ENCODE measurements at regions not wholly inside any gene's neighbourhood (a gene's known extent, or its start where the extent isn't known, plus 50 kb on each side); places are given as distances from the start of the nearest gene placed in this dataset.

DNA sequence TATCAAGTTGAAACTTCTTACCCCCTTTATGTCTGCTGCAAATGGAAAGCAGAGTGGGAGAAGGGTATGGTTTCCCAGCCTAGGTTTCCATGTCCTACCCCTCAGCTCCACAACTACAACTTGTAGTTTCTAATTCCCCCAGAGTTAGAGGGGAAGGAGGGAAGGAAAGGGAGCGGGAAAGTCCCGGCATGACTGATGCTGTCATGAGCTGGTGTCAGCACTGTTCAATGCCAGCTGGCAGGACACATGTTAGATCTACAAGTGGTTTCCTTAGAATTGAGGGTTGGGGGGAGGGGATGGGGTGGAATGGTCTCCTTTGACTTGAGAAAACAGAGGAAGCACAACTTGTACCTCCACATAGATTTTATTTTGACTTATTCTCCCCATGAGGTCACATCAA is 194.0 kb downstream of the MBD2 start:
- DNase-seq (ENCODE audit: low spot score): no peak
- intact Hi-C loops (cut with DNase I): no loop called here

DNA sequence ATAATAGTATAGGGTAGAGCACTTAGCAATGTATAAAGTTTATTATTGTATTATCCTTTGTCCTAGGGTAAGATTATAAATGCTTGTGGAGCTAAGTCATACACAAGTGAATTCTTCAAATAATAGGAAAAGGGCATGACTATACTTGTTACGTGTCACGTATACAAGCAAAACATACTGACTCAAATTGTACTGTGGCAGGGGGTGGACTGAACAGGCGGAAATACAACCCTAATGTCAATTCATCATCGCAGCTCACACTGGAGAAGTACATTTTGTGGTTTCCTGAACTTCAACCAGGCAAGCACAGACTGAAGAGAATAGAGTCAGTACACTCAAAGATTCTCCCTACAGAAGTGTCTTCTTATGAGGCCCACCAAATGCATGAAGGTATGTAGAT is 201.0 kb downstream of the MBD2 start:
- no peak for DNase-seq (ENCODE audit: low spot score)
- intact Hi-C loops (cut with DNase I): no loop called here

GRCh38 chr18:54020966-54021365 is 203.5 kb downstream of the MBD2 start:
- DNase-seq (ENCODE audit: low spot score): no peak
- intact Hi-C loops (cut with DNase I): no loop called here

- intact Hi-C loops (cut with DNase I): no loop called here
- DNase-seq (ENCODE audit: low spot score): no peak
Measured at GRCh38 chr18:54020156-54020745, 204.2 kb downstream of the MBD2 start.

GRCh38 chr18:54019641-54020040 is 204.8 kb downstream of the MBD2 start:
- intact Hi-C loops (cut with DNase I): no loop called here
- no peak for DNase-seq (ENCODE audit: low spot score)

- no peak for DNase-seq (ENCODE audit: low spot score)
- intact Hi-C loops (cut with DNase I): no loop called here
Measured at GRCh38 chr18:54013452-54013851, 211.0 kb downstream of the MBD2 start.

DNA sequence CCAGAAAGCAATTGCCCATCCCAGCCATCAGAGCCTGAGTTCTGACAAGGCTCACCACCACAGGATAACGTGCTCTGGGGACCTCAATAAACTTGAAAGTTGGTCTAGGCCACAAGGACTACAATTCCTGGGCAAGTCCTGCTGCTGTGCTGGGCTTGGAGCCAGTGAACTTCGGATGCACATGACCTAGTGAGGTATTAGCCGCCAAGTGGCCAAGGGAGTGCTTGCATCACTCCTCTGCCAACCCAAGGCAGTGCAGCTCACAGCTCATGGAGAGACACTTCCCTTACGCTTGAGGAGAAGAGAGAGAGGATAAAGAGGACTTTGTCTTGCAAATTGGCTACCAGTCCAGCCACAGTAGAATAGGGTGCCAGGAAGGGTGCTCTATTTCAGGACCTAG is 219.6 kb downstream of the MBD2 start:
- intact Hi-C loops (cut with DNase I): no loop called here
- DNase-seq (ENCODE audit: low spot score): no peak

GRCh38 chr18:54003195-54003594 is 221.3 kb downstream of the MBD2 start:
- no peak for DNase-seq (ENCODE audit: low spot score)

GRCh38 chr18:53997064-53997463 is 227.4 kb downstream of the MBD2 start:
- intact Hi-C loops (cut with DNase I): no loop called here
- DNase-seq (ENCODE audit: low spot score): no peak

More at GRCh38 chr18:54003195-54003594, 221.3 kb downstream of the MBD2 start:
- intact Hi-C loops (cut with DNase I): no loop called here

DNA sequence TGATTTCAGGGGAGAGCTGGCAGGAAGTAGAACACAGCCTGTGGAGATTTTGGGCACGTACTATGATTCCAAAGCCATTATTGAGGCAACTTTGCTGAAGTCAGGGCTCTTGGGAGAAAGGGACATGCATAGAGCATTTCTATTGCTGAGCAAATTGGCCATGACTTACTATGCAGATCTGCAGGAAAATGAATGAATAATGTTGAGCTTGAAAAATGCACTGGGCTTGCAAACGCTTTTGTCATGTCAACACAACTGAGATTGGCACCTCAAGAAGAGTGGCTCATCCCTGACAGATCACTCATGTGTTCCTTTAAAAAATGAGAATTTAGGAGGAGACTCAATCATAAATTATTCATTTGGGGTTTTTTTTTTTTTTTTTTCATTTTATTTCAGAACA is 230.5 kb downstream of the MBD2 start:
- DNase-seq (ENCODE audit: low spot score): no peak

GRCh38 chr18:53991805-53992204 is 232.7 kb downstream of the MBD2 start:
- intact Hi-C loops (cut with DNase I): no loop called here
- no peak for DNase-seq (ENCODE audit: low spot score)

More for the DNA sequence above, 230.5 kb downstream of the MBD2 start:
- intact Hi-C loops (cut with DNase I): no loop called here

DNA sequence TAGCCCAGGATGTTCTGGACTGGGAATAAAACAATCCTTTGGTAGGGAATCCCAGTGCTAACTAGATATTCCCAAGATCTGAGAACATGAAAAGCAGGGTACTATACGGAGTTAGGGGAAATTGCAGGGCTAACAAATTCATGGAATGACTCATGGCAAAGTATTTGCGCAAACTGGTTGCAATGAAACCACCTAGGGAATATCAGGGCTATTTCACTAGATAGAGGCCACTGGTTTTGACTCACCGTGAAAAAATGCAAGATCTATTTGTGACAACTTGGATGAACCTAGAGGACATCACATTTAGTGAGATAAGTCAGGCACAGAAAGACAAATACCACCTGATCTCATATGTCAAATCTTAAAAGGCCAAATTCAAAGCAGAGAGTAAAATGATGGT is 233.3 kb downstream of the MBD2 start:
- DNase-seq (ENCODE audit: low spot score): no peak
- intact Hi-C loops (cut with DNase I): no loop called here

DNA sequence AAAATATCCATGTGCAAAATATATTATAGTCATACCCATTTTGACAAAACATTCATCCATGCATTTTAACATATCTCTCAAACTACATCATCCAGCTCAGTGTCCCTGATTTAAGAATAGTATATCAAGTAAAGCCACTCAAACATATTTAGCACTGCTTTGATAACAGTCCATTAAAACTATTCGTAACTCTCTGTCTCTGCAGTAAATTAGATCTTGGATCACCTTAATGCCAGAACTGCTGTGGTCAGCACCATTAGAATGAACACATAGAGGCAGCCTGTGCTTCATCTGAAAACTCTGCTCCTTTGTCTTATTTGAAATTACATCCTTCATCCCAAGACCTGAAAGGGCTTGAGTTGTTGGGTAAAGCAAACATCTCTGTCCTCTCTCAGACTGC is 234.0 kb downstream of the MBD2 start:
- intact Hi-C loops (cut with DNase I): no loop called here

DNA sequence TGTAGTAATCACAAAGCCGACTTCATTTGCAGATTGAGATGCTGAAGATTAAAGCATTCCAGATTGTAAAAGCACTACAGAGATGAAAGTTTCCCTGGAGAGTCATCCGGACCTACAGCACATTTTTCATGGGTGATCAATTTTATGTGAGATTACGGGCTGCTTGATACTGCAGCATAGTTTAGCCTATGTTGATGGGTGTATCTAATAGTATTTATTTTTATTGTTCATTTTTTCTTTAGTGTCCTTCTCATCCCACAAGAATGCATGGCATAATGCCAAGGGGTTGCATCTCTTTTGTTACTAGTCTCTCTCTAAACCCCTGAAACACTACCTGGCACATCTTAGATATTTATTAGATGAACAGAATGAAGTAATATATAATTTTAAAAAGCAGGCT is 240.4 kb downstream of the MBD2 start:
- intact Hi-C loops (cut with DNase I): no loop called here
- no peak for DNase-seq (ENCODE audit: low spot score)

More for the DNA sequence above, 234.0 kb downstream of the MBD2 start:
- no peak for DNase-seq (ENCODE audit: low spot score)

DNA sequence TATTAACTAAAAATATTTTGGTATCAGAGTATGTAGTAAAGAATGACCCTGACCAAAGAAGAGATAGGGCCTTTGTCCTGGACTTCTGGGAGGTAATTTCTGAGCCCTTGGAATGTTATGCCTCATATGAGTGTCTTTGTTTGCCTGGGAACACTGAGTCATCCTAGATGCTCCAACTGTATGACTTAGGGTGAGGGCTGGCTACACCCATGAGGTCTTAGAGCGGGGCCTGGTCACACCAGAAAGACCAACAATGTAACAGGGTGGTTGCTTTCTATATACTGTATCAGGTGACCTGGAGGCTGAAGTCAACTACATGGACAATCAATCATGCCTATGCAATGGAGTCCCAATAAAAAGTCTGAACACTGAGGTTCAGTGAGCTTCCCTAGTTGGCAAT is 253.1 kb downstream of the MBD2 start:
- DNase-seq (ENCODE audit: low spot score): no peak
- intact Hi-C loops (cut with DNase I): no loop called here

GRCh38 chr18:53952700-53953099 is 271.8 kb downstream of the MBD2 start:
- intact Hi-C loops (cut with DNase I): no loop called here

DNA sequence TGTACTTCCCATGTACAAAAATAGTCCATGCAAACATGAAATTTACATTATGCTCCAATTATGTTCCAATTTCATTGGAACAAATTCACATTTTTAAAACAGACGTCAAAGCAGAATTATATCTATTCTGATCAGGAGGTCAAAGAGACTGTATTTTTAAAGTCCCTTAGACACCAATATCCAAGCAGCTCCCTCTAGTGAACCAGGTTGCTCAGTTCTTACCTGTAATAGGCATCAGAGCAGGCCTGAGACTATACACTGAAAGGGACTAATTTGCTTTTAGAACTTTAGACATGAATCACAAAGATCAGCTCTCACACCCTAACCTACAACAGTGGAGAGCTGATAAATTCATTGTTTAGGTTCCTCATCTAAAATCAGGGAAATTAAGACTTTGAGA is 273.9 kb downstream of the MBD2 start:
- intact Hi-C loops (cut with DNase I): no loop called here
- no peak for DNase-seq (ENCODE audit: low spot score)

More at GRCh38 chr18:53952700-53953099, 271.8 kb downstream of the MBD2 start:
- no peak for DNase-seq (ENCODE audit: low spot score)

GRCh38 chr18:53948991-53949390 is 275.5 kb downstream of the MBD2 start:
- DNase-seq (ENCODE audit: low spot score): no peak
- intact Hi-C loops (cut with DNase I): no loop called here

DNA sequence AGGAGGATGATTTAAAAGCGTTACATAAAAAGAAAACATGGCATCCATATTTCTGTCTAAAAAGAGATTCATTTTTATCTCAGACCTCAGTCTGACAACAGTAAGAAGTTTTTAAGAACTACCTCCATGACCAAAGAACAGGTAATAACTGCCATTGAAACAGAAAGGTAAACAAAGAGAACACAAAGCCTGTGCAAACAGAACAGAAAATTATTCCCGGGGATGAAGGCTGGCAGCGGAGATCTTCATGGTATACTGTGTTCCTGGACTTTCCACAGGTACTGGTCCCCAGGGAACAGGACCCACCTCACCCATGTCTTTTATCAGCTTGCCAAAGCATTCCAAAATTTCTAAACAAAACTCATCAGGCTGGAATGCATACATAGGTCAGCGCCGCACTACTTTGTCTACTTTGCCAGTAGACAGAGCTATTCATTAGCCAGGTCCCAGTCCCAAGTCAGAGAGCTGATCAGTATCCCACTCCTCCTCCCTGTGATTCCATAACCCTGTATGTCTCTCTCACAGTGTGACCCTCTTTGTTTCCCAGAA is 277.3 kb downstream of the MBD2 start:
- intact Hi-C loops (cut with DNase I): no loop called here
- DNase-seq (ENCODE audit: low spot score): no peak

- DNase-seq (ENCODE audit: low spot score): no peak
- intact Hi-C loops (cut with DNase I): no loop called here
Measured at GRCh38 chr18:53946594-53946993, 277.9 kb downstream of the MBD2 start.

DNA sequence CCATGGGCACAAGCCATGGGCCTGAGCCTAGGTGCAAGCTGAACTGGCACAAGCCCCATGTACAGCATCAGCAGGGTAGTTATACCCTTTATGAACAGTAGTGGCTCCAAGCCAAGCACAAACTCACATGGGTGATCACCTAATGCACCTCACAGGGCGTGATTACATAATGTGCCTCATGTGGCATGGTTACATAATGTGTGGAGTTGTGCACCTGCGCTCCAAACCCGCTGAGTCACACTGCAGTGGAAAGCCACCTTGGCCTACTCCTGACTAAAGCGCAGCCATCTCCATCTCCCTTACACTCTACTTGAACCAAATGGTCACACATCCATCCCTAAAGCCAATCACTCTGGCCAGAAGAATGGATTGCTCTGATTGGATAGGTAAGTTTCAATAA is 279.7 kb downstream of the MBD2 start:
- DNase-seq (ENCODE audit: low spot score): no peak
- intact Hi-C loops (cut with DNase I): no loop called here

All from posterior vena cava (tissue), 2 donors.